Effector memory CD4-positive, alpha-beta T cell (primary cell): ENCODE measurements at regions not wholly inside any gene's neighbourhood (a gene's known extent, or its start where the extent isn't known, plus 50 kb on each side); places are given as distances from the start of the nearest gene placed in this dataset.

Experiments
- DNase-seq, 3 donors: peaks; one replicate each; pipeline ENCODE4 v3.0.0-alpha.2; 2020
- H3K27ac ChIP-seq: 2 replicates; pipeline ENCODE4 v1.7.0; 2013; ENCODE audit warnings: mild to moderate bottlenecking, low read length, moderate library complexity; ENCODE audit not compliant: insufficient read depth, poor library complexity, severe bottlenecking
- H3K27me3 ChIP-seq: replicated peaks from 2 replicates; pipeline ENCODE4 v1.7.0; 2013; ENCODE audit warnings: mild to moderate bottlenecking, low read length; ENCODE audit not compliant: insufficient read depth, control insufficient read depth, poor library complexity, severe bottlenecking
- H3K36me3 ChIP-seq: 2 replicates; pipeline ENCODE4 v1.7.0; 2013; ENCODE audit warnings: mild to moderate bottlenecking, low read length, moderate library complexity; ENCODE audit not compliant: control insufficient read depth, insufficient read depth
- H3K4me1 ChIP-seq: 2 replicates; pipeline ENCODE4 v1.7.0; 2013; ENCODE audit warnings: low read length, mild to moderate bottlenecking; ENCODE audit not compliant: control insufficient read depth, insufficient read depth, poor library complexity, severe bottlenecking
- H3K4me3 ChIP-seq: 2 replicates; pipeline ENCODE4 v1.7.0; 2013; ENCODE audit warnings: low read length, low read depth, mild to moderate bottlenecking; ENCODE audit not compliant: insufficient read depth, poor library complexity, severe bottlenecking
- H3K9me3 ChIP-seq: 2 replicates; pipeline ENCODE4 v1.7.0; 2013; ENCODE audit warnings: mild to moderate bottlenecking, low read length, moderate library complexity; ENCODE audit not compliant: control insufficient read depth

DNA sequence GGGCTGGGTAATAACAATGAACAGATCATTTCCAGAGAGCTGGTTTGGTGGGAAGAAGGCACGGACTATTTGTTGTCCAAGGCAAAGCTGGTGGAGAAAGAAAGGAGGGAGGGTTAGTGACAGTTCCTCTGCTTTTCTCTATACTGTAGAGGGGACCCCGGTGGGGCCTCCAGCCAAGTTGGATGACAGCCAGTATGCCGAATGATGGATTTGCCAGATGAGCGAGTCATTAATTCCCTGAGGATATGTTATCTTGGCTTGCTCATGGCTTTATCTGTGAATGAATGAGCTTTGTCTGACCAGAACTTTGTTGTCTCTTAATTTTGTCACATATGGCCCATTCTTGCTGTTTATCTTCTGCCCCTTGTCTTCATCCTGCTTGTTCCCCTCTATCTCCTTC lies 158.6 kb upstream of the GLRA1 start:
- H3K4me3 ChIP-seq, result no peak overlapping the region
- H3K36me3 ChIP-seq, result no peaks in the 10 kb centered on the region
- H3K4me1 ChIP-seq, result no peaks in the 10 kb centered on the region

DNA sequence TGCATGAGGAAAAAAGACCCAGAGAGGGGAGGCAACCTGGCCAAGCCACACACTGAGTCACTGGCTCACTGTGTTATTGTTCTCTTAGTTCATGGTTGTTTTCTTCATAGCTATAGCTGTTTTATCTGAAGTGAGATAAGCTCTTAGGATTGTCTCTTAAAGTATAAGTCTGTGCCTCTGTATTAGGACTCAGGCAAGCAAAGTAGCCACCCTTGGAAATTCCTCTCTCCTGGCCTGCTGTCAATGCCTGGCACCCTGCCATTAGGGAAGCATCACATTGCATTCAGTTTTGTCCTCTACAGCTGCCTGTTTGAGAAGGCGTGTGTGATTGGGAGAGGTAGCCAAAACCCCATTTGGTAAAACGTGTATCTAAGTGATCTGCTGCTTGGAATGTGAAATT lies 147.4 kb upstream of the GLRA1 start:
- H3K36me3 ChIP-seq, result no peaks in the 10 kb centered on the region
- no peaks in the 10 kb centered on the region for H3K27me3 ChIP-seq
- no peaks in the 10 kb centered on the region for H3K4me1 ChIP-seq
- H3K4me3 ChIP-seq, result no peak overlapping the region
- no peaks in the 10 kb centered on the region for H3K9me3 ChIP-seq
- DNase-seq, result no peak
- no peak overlapping the region for H3K27ac ChIP-seq

More for the DNA sequence above, 158.6 kb upstream of the GLRA1 start:
- Histone ChIP-seq H3K27ac (no peak overlapping the region), H3K27me3 (no peaks in the 10 kb centered on the region), H3K9me3 (no peaks in the 10 kb centered on the region)
- DNase-seq, result no peak

GRCh38 chr5:152070591-152070990 lies 145.9 kb upstream of the GLRA1 start:
- no peak for DNase-seq
- H3K4me1 ChIP-seq, result no peaks in the 10 kb centered on the region
- H3K9me3 ChIP-seq, result no peaks in the 10 kb centered on the region
- H3K4me3 ChIP-seq, result no peak overlapping the region
- no peaks in the 10 kb centered on the region for H3K36me3 ChIP-seq
- no peaks in the 10 kb centered on the region for H3K27me3 ChIP-seq
- H3K27ac ChIP-seq, result no peak overlapping the region

DNA sequence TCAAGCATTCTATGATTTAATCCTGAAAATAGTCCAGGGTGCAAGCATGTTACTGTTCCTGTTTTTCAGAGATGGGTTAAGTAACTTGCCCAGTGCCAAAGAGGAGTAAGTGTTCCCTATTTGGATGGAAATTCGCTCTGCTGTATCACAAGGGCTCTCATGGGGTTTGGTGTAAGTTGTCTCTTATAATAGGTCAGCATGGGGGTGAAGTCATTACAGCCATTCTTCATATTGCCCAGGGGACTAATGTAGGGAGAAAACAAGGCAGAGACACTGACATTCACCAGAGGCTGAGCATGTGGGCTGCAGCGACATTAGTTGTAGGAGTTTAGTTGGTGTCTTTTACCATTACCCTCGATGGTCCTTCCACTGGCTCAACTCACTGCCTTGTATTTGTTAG lies 142.1 kb upstream of the GLRA1 start:
- Histone ChIP-seq H3K4me1 (no peaks in the 10 kb centered on the region), H3K27ac (no peak overlapping the region), H3K27me3 (no peaks in the 10 kb centered on the region), H3K36me3 (no peaks in the 10 kb centered on the region), H3K9me3 (no peaks in the 10 kb centered on the region), H3K4me3 (no peak overlapping the region)
- DNase-seq, result no peak

GRCh38 chr5:152063004-152063403 lies 138.4 kb upstream of the GLRA1 start:
- no peaks in the 10 kb centered on the region for H3K27me3 ChIP-seq
- DNase-seq, result no peak
- H3K27ac ChIP-seq, result no peak overlapping the region
- H3K36me3 ChIP-seq, result no peaks in the 10 kb centered on the region
- no peak overlapping the region for H3K4me3 ChIP-seq
- H3K4me1 ChIP-seq, result no peaks in the 10 kb centered on the region
- H3K9me3 ChIP-seq, result no peaks in the 10 kb centered on the region

DNA sequence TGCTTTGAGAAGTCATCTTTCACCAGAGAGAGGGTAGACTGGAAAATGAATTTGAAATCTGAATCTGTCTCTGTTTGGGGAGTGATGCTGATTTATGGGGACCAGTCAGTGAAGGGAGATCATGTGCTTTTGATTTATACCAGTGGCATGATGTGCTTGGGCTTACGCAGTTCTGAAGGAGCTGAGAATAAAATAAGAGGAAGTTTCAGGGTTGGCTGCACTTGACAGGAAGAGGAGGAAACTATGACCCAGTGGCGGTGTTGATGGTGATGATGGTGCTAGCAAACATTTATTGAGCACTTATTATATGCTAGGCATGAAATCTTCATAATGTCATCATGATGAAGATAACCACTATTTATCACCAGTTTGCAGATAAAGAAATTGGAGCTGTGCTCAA lies 136.4 kb upstream of the GLRA1 start:
- H3K9me3 ChIP-seq, result no peaks in the 10 kb centered on the region
- H3K4me3 ChIP-seq, result no peak overlapping the region
- no peaks in the 10 kb centered on the region for H3K4me1 ChIP-seq
- H3K27me3 ChIP-seq, result no peaks in the 10 kb centered on the region
- DNase-seq, result no peak
- no peaks in the 10 kb centered on the region for H3K36me3 ChIP-seq
- no peak overlapping the region for H3K27ac ChIP-seq

DNA sequence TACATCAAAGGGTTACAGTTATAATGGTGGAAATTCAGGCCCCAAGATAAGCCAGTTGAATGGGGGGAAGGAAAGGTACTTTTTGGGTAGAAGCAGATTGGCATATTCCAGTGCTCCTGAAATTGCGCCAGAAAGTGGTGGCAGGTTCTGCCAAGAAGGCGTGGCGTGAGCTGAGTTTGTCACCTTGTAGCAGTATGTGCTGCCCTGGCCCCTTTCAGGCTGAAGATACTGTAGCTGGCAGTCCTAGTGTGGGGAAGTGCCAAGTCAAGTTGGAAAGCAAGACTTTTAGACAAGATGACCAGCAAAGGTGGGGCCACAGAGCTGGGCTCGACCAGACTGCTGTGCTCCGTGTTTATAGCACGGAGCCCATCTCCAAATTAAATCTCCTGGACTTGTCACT lies 133.6 kb upstream of the GLRA1 start:
- no peaks in the 10 kb centered on the region for H3K27me3 ChIP-seq
- no peaks in the 10 kb centered on the region for H3K36me3 ChIP-seq
- no peak overlapping the region for H3K4me3 ChIP-seq
- no peak for DNase-seq
- no peaks in the 10 kb centered on the region for H3K9me3 ChIP-seq
- H3K4me1 ChIP-seq, result no peaks in the 10 kb centered on the region
- no peak overlapping the region for H3K27ac ChIP-seq

DNA sequence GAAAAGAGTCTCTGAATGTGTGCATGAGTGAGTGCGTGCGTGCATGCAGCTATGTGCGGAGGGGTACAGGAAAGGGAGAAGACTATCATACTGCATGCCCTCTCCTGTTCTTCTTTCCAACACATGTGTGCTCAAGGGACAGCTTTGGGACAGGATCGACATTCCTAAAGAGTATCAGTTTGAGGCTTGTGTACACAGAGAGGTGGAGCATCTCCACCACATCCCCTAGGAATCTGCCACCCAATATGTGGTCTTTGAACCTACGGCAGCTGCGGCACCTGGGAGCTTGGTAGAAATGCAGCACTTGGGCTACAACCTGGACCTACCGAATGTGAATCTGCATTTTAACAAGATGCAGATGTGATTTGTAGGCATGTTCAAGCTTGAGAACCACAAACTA lies 132.3 kb upstream of the GLRA1 start:
- no peaks in the 10 kb centered on the region for H3K4me1 ChIP-seq
- H3K27me3 ChIP-seq, result no peaks in the 10 kb centered on the region
- no peaks in the 10 kb centered on the region for H3K36me3 ChIP-seq
- H3K27ac ChIP-seq, result no peak overlapping the region
- H3K4me3 ChIP-seq, result no peak overlapping the region
- DNase-seq, result no peak
- H3K9me3 ChIP-seq, result no peaks in the 10 kb centered on the region

GRCh38 chr5:152052470-152052869 lies 127.8 kb upstream of the GLRA1 start:
- Histone ChIP-seq H3K27me3 (no peaks in the 10 kb centered on the region), H3K4me3 (no peak overlapping the region), H3K4me1 (no peaks in the 10 kb centered on the region), H3K9me3 (no peaks in the 10 kb centered on the region), H3K36me3 (no peaks in the 10 kb centered on the region), H3K27ac (no peak overlapping the region)
- DNase-seq, result no peak

GRCh38 chr5:152051499-152052454 lies 127.1 kb upstream of the GLRA1 start:
- Histone ChIP-seq H3K4me3 (no peak overlapping the region), H3K27me3 (no peaks in the 10 kb centered on the region), H3K4me1 (no peaks in the 10 kb centered on the region), H3K9me3 (no peaks in the 10 kb centered on the region), H3K36me3 (no peaks in the 10 kb centered on the region), H3K27ac (no peak overlapping the region)
- no peak for DNase-seq
